ENCODE measurements at regions not wholly inside any gene's neighbourhood (a gene's known extent, or its start where the extent isn't known, plus 50 kb on each side); places are given as distances from the start of the nearest gene placed in this dataset.

DNA sequence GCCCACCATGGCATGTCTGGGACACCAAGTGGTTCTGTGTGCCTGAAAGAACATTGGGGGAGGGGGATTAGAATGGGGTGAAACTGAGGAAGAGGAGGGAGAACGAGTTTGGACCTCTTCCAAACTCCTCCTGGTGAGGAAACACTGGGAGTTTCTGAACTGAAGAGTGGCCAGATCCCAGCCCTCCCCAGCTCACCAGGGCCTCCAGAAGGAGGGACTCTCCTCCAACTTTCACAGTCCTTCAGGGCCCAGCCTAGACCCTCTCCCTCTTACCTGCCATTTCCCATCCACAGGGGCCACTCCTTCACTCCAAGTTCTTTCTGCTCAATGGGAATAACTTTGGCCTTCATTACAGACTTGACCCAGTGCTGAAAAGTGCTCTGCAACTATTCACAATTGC, 132.0 kb upstream of the FOXK1 start:
- TF ChIP-seq POLR2A (IDR thresholded peaks at IDR 0.05): no peak
- TF ChIP-seq, protein P1, sequence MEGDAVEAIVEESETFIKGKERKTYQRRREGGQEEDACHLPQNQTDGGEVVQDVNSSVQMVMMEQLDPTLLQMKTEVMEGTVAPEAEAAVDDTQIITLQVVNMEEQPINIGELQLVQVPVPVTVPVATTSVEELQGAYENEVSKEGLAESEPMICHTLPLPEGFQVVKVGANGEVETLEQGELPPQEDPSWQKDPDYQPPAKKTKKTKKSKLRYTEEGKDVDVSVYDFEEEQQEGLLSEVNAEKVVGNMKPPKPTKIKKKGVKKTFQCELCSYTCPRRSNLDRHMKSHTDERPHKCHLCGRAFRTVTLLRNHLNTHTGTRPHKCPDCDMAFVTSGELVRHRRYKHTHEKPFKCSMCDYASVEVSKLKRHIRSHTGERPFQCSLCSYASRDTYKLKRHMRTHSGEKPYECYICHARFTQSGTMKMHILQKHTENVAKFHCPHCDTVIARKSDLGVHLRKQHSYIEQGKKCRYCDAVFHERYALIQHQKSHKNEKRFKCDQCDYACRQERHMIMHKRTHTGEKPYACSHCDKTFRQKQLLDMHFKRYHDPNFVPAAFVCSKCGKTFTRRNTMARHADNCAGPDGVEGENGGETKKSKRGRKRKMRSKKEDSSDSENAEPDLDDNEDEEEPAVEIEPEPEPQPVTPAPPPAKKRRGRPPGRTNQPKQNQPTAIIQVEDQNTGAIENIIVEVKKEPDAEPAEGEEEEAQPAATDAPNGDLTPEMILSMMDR (IDR thresholded peaks at IDR 0.05): no peak
